HK-2 (cell line): ENCODE measurements at regions not wholly inside any gene's neighbourhood (a gene's known extent, or its start where the extent isn't known, plus 50 kb on each side); places are given as distances from the start of the nearest gene placed in this dataset.
"Not testable (repeated sequence)": the region's sequence is repeated elsewhere in the genome, so short reads cannot be mapped to it uniquely, and the experiment has no call there.

ENCODE experiments used
- DNase-seq: peaks from one replicate; pipeline ENCODE4 v3.0.0-alpha.2; 2018; ENCODE audit not compliant: unreplicated experiment

DNA sequence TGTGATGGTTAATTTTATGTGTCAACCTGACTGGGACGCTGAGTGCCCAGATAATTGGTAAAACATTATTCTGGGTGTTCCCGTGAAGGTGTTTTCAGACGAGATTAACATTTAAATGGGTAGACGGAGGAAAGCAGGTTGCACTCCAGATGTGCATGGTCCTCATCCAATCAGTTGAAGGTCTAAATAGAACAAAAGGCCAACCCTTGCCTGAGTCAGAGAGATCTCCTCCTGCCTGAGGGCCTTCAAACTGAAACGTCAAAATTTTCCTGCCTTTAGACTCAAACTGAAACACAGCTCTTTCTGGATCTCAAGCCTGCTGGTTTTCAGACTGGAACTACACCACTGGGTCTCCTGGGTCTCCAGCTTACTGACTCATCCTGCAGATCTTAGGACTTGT, 73.5 kb downstream of the NPIPA8 start:
- DNase-seq = not testable (repeated sequence)

DNA sequence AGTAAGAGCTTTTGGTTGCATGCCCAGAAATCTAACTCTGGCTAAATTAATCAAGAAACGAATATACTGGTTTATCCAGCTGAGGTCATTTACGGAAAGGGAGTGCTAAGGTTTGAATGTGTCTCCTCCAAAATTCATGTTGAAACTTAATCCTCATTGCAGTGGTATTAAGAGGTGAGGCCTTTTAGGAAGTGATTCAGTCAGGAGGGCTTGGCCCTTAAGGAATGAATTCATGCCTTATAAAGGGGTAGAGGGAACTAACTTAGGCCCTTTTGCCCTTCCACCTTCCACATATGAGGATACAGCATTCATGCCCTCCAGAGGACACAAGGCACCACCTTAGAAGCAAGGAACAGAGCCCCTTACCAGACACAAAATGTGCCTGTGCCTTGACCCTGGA, 74.7 kb downstream of the NPIPA8 start:
- DNase-seq = not testable (repeated sequence)

DNA sequence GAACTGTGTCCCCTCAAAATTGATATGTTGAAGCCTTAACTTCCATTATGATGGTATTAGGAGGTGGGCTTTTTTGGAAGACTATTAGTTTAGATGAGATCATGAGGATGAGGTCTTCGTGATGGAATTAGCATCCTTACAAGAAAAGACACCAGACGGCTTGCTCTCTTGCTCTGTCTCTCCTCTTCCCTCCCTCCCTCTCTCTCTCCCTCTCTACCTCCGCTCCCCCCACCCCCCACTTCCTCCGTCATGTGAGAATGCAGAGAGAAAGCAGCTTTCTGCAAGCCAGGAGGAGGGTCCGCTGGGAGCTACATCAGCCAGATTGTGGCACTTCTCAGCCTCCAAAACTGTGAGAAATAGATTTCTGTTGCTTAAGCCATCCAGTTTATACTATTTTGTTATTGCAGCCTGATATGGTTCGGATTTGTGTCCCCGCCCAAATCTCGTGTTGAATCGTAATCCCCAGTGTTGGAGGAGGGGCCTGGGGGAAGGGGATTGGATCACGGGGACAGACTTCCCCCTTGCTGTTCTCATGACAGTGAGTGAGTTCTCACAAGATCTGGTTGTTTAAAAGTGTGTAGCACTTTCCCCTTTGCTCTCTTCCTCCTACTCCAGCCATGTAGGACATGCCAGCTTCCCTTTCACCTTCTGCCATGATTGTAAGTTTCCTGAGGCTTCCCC, 76.9 kb downstream of the NPIPA8 start:
- DNase-seq = not testable (repeated sequence)

DNA sequence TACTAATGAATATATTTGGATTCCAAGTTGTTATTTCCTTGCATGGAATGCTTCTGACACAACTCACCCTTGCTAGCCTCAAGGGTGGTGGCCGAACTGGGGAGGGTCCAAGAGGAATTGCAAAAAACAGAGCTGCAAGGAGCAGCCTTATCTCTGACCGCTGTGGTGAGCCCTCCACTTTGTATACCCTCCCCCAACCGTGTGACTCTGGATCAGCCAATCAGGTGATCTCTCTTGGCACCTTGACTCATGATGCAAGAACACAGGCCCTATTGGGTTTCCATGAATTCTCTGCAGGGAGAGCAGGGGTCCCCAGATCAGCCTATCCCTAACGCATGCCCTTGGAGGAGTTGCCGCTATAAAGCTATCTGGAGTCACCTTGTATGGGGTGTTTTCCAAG, 83.6 kb downstream of the NPIPA8 start:
- not testable (repeated sequence) for DNase-seq

DNA sequence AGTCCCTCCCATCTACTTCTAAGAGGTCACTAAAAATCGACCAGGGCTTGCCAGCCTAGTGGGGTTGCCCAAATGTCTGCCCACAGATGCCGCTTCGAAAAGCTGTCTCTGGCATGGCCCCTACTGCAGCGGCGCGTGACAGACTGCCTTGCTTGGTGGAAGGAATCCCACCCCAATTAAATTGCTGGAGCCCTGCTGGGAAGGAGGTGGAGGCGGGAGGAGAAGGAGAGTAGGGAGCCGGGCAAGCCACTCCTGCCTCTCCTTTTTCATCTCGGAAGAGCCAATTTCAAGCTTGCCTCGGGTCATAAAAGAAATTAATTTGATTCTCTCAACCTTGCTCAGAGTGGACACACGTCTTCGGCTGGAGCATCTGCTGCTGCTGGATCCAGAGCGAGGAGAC, 106.0 kb downstream of the NPIPA8 start:
- not testable (repeated sequence) for DNase-seq

DNA sequence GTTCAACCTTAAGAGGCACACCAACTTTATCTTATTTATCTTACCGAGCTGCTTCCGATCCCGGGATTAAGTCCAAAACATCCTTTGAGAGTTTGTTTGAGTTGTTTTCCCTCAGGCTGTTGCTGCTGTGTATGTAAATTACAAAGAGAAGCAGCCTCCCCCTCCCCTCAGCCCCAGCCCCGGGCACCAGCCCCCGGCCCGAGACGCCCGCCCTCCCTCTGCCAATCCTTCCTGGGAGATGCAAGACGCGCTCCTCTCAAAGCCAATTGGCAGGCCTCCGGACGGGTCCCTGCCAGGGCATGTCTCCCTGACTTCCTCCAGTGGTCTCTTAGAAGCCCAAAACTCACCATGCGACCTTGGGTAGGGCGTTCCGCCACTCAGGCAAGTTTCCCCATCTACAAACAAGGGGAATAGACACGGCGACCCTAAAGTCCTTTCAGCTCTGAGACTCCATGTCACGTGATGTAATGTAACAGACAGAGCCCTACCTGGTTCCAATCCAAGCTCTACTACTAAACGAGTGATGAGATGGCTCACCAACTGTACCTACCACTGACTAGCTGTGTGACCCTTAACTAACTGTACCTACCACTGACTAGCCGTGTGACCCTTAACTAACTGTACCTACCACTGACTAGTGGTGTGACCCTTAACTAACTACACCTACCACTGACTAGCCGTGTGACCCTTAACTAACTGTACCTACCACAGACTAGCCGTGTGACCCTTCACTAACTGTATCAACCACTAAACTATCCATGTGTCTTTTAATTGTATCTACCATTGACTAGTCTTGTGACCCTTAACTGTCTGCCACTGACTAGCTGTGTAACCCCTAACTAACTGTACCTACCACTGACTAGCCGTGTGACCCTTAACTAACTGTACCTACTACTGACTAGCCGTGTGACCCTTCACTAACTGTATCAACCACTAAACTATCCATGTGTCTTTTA, 114.2 kb downstream of the NPIPA8 start:
- not testable (repeated sequence) for DNase-seq

DNA sequence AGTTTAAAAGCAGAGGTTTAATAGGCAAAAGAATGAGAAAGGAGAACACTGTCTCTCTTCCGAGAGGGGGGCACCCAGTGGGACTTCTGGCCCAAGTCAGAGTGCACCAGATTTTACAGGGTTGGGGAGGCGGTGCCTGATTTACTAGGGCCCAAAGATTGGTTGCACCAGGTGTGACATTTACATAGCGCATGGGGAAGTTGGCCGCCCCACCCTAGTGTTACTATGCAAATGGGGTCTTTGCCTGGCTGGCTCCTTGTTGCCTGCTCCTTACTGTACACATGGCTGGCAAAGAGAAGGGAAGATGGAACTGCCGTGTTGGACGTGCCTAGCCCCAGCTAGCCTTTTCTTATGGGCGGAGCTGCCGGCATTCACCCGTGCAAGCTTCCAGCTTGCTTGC, 118.8 kb downstream of the NPIPA8 start:
- DNase-seq = not testable (repeated sequence)

DNA sequence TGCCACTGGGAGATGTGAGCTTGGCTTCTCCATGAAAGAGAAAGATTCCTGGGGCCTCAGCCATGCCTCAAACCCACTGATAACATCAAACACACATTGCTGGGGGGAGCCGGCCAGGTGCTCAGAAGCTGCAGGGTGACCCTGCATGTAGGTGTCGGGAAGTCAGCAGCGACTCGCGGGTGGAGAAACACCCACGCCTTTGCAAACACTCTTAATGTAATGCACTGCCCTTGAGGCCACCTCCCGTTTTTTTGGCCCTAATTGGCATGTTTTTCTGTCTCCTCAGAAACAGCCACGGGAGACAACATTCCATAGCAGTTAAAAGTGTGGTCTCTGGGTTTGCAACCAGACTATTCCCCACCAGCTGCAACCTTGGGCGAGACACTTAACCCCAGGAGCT, 119.7 kb downstream of the NPIPA8 start:
- not testable (repeated sequence) for DNase-seq

DNA sequence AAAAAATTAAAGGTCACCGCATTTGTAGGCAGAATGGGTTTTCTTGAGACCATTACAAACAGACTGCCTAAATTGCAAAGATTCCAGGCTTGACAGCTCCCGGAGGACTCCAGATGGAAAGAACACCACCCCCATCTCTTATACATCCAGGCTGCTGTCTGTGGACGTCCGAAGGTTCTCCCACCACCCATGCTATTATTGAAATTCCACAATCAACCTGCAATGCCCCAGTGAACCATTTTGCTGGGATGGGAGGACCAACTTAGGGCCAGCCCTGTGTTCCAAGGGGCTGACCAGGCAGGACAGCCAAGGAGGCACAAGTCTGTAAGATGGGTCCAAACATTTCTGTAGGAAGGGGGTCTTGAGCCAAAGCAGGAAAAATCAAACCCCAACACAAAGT, 122.7 kb downstream of the NPIPA8 start:
- not testable (repeated sequence) for DNase-seq

DNA sequence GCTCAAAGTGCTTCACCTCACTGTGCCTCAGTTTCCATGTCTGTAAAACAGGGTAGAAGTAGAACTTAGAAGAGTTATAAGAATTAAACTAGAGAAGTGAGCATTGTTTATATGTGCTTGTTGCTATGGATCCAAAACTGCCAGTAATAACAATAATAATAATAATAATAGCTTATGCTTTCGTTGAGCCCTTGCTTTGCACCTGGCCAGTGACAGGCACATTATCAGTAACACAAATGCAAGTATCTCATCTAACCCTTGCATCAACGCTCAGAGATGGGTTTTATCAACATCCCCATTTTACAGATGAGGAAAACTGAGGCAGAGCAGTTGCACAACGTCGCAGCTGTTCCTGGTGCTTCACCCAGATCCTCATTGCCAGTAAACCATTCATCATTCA, 125.0 kb downstream of the NPIPA8 start:
- DNase-seq = not testable (repeated sequence)

DNA sequence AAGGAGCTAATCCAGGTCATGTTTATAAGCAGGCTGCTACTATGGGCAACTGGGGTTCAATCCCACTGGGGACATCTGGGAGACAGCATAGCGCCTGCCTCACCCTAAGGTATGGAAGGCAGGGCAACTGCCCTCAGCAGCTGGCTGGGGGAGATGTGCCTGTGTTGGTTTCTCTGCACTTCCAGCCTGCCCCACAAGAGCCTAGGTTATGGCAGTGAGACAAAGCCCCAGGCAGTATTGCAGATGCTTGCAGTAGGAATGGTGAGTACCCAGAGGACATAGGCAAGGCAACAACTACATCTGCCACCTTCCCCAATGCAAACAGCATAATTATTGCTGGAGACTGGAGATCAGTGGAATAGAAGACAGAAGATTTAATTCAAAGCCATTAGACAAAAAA, 131.8 kb downstream of the NPIPA8 start:
- DNase-seq = not testable (repeated sequence)

DNA sequence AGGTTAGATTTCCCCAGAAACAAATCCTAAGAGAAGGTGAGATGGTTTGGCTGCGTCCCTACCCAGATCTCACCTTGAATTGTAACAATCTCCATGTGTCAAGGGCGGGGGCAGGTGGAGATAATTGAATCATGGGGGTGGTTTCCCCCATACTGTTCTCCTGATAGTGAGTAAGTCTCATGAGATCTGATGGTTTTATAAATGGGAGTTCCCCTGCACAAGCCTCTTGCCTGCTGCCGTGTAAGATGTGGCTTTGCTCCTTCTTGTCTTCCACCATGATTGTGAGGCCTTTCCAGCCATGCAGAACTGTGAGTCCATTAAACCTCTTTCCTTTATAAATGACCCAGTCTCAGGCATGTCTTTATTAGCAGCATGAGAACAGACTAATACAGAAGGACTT, 132.2 kb downstream of the NPIPA8 start:
- not testable (repeated sequence) for DNase-seq

DNA sequence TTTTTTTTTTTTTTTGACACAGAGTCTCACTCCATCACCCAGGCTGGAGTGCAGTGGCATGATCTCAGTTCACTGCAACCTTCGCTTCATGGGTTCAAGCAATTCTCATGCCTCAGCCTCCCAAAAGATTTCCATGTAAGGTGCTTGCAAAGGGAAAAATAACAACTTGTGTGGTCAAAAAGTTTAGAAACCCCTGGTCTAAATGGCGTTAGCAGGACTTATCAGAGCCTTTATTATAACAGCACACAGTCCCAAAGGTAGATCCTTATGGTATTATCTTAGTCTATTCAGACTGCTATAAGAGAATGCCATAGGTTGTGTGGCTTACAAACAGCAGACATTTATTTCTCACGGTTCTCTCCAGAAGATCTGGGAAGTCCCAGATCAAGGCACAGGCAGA, 135.0 kb downstream of the NPIPA8 start:
- not testable (repeated sequence) for DNase-seq

DNA sequence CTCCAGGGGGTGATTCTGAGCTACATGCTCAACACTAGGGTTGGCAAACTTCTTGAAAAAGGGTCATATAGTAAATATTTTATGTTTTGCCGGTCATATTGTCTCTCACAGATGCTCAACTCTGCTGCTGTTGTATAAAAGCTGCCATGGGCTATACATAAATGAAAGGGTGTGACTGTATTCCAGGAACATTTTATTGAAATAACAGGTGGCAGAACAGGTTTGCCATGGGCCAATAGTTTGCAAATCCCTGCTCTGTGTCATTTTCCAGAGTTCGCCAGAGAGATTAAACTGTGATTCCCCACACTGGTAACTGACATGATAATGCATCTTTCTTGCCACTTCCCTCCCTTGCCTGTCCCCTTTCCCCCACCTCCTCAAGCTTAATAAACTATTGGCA, 144.1 kb downstream of the NPIPA8 start:
- not testable (repeated sequence) for DNase-seq

DNA sequence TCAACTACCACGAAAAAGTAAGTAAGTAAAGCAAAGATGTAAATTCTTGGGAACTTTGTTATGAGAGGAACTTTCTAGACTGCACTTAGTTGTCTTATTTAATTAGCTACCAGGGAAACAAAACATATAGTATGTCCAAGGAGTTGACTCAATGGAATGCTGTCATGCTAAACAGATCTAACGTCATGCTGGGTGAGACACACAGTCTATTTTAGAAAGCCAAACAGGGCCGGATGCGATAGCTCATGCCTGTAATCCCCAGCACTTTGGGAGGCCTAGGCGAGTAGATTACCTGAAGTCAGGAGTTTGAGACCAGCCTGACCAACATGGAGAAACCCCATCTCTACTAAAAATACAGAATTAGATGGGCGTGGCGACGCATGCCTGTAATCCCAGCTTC, 146.4 kb downstream of the NPIPA8 start:
- not testable (repeated sequence) for DNase-seq

DNA sequence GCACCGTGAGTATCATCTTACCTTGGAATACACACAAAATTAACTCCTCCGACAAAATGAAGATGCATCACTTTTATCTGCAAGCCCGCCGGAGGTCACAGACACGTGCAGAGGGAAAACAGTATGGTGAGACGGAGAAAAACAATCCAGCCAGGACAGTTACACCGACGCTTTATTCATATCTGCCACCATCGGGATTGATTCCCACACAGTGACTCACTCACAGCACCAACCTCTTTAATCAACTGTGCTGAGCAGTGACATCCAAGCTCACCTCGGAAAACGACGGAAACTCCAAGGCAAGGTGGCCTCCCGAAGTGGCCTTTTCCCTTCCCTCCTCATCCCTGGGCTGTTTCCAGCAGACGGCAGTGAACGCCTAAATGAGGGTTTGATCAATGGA, 151.8 kb downstream of the NPIPA8 start:
- DNase-seq = not testable (repeated sequence)

DNA sequence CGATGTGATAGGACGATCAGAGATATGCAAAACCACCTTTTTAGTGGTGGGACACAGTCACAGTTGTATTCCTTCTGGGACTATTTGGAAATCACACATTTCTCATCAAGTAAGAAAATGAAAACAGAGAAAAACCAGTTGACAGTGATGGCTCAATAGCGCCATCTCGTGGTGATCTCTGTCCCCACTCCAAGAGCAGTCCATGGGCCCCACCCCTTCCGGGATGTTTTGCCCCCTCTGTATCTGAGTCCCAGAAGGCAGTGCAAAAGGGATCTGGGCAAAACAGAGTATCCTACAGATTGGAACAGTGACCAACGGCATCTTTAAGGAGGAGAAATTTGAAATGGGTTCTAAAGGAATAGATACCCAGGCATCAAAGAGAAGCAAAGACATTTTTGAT, 155.5 kb downstream of the NPIPA8 start:
- not testable (repeated sequence) for DNase-seq

DNA sequence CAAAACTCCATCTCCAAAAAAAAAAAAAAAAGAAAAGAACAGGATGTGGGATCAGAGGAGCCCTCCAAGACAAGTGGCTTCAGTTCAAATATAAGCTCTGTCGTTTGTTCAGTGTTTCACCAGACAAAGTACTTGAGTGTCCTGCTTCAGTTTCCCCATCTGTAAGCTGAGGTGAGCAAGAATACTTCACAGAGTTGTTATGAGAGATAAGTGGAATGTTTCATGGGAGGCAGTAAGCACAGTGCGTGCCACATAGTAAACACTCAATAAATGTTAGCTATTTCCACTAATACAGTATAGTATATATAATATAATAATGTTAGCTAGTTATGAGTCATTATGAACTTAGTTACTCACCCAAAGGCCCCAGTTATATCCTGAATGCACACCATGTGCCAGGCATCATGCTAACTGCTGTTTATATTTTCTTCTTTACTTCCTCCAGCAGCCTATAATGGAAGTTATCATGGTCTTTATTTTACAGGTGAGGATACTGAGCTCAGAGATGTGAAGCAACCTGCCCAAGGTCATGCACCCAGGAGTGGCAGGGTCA, 162.5 kb downstream of the NPIPA8 start:
- DNase-seq = not testable (repeated sequence)

DNA sequence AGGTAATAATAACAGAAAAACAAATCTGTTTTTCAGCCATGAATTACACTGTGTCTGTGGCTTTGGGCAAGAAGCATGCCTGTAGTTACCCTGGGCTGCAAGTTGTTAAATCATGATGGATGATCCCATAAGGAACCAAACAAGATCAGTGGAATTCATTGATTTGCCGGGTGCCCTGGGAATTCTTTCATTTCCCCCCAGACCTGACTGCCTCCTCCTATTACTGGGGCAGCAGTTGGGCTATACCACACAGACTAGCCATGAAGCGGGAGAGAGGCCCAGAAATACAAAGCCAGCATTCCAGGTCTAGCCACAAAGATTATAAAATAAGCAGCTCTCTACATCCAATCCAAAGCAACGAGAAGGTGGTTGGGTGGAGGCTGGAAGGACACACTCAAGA, 174.2 kb downstream of the NPIPA8 start:
- DNase-seq = not testable (repeated sequence)

DNA sequence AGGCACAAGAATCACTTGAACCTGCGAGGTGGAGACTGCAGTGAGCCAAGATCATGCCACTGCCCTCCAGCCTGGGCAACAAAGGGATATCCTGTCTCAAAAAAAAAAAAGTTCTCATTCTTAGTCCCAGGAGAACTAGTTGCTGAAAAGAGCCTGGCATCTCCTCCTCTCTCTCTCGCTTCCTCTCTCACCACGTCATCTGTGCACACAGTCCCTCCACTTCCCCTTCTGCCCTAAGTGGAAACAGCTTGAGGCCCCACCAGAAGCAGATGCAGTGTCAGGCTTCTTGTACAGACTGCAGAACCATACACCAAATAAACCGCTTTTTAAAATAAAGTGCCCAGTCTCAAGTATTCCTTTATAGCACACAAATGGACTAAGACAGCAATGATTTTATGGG, 175.3 kb downstream of the NPIPA8 start:
- DNase-seq = not testable (repeated sequence)

DNA sequence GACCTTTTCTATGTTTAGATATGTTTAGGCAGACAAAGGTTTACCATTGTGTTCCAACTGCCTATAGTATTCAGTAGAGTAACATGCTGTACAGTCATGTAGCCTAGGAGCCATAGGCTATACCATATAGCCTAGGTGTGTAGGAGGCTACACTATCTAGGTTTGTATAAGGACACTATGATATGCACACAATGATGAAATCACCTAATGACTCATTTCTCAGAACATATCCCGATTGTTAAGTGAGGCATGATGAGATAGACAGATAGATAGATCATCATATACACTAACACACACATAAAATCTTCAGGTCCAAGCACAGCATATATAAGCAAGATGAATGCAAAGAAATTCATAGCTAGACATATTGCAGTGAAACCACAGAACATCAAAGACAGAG, 177.4 kb downstream of the NPIPA8 start:
- DNase-seq = not testable (repeated sequence)

DNA sequence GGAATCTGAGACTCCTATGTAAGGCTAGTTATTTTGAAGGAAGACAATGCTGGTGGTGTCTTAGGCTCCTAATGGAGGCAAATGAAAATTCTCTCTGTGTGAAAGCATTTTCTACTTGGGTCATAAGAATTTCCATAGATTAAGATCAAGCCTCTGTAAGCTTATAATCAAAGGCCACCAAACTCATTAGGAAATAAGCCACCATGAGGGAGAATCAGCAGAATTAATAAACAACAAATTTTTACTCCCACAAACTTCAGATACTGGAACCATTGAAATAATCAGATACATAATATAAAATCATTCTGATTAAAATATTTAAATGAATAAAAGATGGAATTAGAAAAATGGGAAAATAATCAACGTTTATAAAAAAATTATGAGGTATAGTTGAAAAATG, 178.7 kb downstream of the NPIPA8 start:
- DNase-seq = not testable (repeated sequence)
